ENCODE measurements at regions not wholly inside any gene's neighbourhood (a gene's known extent, or its start where the extent isn't known, plus 50 kb on each side); places are given as distances from the start of the nearest gene placed in this dataset.

DNA sequence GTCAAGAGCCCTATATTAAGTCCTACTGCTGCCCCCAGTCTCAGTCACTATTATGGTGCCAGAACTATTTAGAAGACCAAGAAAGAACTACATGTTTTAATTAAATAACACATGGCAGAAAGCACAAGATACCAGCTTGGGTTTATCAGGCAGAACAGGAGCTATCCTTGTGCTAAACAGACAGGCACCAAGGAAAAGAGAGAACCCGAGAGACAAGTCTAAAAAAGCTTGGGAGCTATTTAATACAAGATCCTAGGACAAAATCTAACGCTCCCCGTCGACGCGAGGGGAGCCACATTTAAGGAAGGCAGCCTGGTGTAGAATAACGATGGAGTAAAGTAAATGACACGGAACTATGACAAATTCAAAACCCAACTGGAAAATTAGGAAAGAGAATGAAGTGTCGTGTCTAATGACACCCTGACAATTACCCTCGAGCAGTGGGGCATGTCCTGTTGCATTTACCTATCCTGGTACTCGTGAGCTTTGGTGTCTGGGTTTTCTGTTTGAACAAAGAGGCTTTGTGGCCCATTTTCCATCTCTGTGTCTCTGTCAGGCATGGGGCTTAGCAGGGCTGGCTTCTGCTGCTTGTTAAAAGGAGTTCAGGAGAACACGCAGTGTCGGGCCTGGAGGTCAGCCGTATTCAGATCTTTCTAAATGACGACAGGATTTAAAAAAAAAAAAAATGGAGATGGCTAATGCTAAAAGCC lies 140.6 kb downstream of the ETNK1 start:
- TF ChIP-seq, protein P1, sequence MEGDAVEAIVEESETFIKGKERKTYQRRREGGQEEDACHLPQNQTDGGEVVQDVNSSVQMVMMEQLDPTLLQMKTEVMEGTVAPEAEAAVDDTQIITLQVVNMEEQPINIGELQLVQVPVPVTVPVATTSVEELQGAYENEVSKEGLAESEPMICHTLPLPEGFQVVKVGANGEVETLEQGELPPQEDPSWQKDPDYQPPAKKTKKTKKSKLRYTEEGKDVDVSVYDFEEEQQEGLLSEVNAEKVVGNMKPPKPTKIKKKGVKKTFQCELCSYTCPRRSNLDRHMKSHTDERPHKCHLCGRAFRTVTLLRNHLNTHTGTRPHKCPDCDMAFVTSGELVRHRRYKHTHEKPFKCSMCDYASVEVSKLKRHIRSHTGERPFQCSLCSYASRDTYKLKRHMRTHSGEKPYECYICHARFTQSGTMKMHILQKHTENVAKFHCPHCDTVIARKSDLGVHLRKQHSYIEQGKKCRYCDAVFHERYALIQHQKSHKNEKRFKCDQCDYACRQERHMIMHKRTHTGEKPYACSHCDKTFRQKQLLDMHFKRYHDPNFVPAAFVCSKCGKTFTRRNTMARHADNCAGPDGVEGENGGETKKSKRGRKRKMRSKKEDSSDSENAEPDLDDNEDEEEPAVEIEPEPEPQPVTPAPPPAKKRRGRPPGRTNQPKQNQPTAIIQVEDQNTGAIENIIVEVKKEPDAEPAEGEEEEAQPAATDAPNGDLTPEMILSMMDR (IDR thresholded peaks at IDR 0.05; ENCODE audit: control extremely low read depth, extremely low read depth, low read depth, missing control alignments) = no peak
- DNase-seq (ENCODE audit: extremely low spot score) = no peak
- POLR2A ChIA-PET = no interaction called here
- CTCF ChIA-PET = no interaction called here

DNA sequence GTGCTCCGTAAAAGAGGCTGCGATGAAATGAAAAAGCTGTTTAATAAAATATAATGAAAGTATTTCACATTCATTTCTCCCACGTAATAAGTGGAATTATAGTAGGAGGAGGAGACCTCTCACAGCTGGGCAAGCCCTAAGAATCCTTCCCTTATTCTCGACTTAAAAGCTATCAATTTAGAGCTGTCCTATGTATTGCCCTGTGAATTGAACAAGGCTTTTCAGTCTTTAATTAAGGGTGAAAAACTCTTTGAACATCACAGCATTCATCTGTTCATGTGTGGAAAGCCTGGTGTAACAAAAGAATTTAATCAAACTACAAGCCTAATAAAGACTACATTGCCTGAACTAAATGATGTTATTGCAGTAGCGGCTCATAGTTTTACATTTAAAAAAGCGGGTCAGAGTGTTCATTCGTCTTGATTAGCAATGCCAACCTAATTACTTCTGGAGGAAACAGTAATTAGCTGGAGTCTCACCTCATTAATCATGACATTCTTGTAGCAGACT lies 142.0 kb downstream of the ETNK1 start:
- ChIA-PET CTCF (interaction anchor here (1.0 kb wide), 1 partner anchor 10 kb away, joined by 3 read pairs; no protein-coding TSS in a partner anchor), POLR2A (no interaction called here)
- DNase-seq (ENCODE audit: extremely low spot score) = no peak
- TF ChIP-seq, protein P1 (IDR thresholded peaks at IDR 0.05; ENCODE audit: control extremely low read depth, extremely low read depth, low read depth, missing control alignments) = no peak

DNA sequence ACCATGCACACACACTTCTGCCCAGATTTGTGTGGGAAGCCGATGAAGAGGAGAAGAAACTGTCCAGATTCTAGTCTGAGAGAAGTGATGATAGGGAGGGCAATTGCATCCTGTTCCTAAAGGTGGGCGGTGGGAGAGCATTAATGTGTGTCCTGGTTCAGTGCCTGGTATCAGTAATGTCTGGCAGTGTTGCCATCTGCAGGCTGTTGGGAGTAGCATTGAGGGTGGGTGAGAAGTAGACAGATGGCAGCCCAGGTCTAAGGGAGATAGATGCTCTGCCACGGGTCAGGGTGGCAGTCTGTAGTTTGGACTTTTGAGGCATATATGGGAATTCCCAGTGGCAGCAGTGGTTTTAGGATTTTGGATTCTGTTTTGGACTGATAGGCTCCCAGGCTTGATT lies 156.4 kb downstream of the ETNK1 start:
- ChIA-PET CTCF (interaction anchor here (1.0 kb wide), 1 partner anchor 20 kb away, joined by 4 read pairs; no protein-coding TSS in a partner anchor), POLR2A (no interaction called here)
- TF ChIP-seq, protein P1 (IDR thresholded peaks at IDR 0.05; ENCODE audit: control extremely low read depth, extremely low read depth, low read depth, missing control alignments) = no peak
- no peak for DNase-seq (ENCODE audit: extremely low spot score)

DNA sequence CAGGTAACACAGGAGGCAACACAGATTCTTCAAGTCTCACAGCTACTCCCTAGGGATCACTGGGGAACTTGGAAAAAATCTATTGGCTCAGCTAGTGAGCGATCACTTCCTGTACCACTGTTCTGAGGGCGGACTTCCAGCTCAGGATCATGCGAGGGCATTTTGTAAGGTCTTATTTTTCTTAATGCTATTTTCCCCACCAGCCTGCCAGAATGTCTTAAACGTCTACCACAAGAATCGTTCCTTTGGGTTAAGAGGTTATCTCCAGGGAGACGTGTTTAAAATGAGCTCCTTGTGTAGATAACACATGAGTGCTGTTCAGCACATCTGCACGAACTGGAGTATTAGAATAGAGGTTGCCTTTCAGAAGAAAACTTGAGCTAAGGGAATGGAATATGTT lies 162.6 kb downstream of the ETNK1 start:
- POLR2A ChIA-PET = no interaction called here
- CTCF ChIA-PET = interaction anchor here (1.1 to 1.2 kb wide), 2 partner anchors 17 to 69 kb away, joined by 3 to 4 read pairs; no protein-coding TSS in a partner anchor
- DNase-seq (ENCODE audit: extremely low spot score) = no peak
- TF ChIP-seq, protein P1 (IDR thresholded peaks at IDR 0.05; ENCODE audit: control extremely low read depth, extremely low read depth, low read depth, missing control alignments) = no peak

DNA sequence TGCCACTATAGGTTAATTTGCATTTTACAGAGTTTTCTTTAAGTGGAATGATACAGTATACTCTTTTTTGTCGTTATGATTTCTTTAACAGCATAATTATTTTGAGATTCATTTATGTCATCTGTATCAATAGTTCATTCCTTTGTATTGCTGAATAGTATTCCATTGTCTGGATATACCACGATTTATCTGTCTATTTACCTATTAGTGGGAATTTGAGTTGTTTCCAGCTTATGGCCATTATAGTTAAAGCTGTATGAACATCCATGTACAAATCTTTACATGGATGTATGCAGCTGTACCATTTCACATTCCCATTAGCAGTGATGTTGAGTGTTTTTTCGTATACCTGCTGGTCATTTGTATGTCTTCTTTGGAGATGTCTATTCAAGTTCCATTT lies 163.9 kb downstream of the ETNK1 start:
- TF ChIP-seq, protein P1 (IDR thresholded peaks at IDR 0.05; ENCODE audit: control extremely low read depth, extremely low read depth, low read depth, missing control alignments) = no peak
- CTCF ChIA-PET = interaction anchor here (0.8 kb wide), 1 partner anchor 20 kb away, joined by 3 read pairs; no protein-coding TSS in a partner anchor
- POLR2A ChIA-PET = no interaction called here
- DNase-seq (ENCODE audit: extremely low spot score) = no peak

DNA sequence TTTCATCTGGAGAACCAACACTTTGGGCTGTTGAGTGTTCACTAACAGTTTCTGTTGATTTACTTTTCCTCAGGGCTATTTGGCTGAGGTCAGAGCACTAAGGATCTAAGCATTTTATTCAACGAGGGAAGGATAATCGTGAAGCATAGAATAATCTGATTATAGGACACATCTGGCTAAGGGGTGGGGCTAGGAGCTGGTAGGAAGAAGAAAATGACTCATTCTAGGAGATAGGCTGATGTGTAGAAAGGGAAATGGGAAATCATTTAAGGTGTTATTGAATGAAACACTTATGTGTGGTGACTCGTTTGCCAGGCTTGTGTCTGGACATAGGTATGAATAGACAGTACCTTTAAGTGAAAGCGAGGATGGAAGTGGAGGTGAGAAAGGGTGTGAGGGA lies 167.2 kb downstream of the ETNK1 start:
- no peak for DNase-seq (ENCODE audit: extremely low spot score)
- TF ChIP-seq, protein P1 (IDR thresholded peaks at IDR 0.05; ENCODE audit: control extremely low read depth, extremely low read depth, low read depth, missing control alignments) = no peak
- POLR2A ChIA-PET = no interaction called here

More for the DNA sequence above, 167.2 kb downstream of the ETNK1 start:
- CTCF ChIA-PET = no interaction called here

Data from GM10248 (cell line).